ENCODE measurements at regions not wholly inside any gene's neighbourhood (a gene's known extent, or its start where the extent isn't known, plus 50 kb on each side); places are given as distances from the start of the nearest gene placed in this dataset.

GRCh38 chr13:31970231-31970930 is 61.2 kb upstream of the FRY start:
- Histone ChIP-seq H3K4me3 (no peak overlapping the region), H3K4me1 (ENCODE audit: insufficient read depth) (no peaks in the 10 kb centered on the region), H3K27ac (ENCODE audit: low read depth) (no peak overlapping the region), H3K79me2 (replicated peaks; ENCODE audit: insufficient read depth) (no peaks in the 10 kb centered on the region), H2AFZ (no peak overlapping the region), H3K9me2 (ENCODE audit: insufficient read depth) (no peaks in the 10 kb centered on the region; the same call in 1 of the 2 replicates), H3K27me3 (ENCODE audit: insufficient read depth) (no peaks in the 10 kb centered on the region), H3K4me2 (no peak overlapping the region), H3K36me3 (ENCODE audit: insufficient read depth) (no peaks in the 10 kb centered on the region), H4K20me1 (replicated peaks; ENCODE audit: insufficient read depth) (no peaks in the 10 kb centered on the region), H3F3A (replicated peaks; ENCODE audit: low read depth) (no peaks in the 10 kb centered on the region)
- no peak for TF ChIP-seq STAT1 (IDR thresholded peaks at IDR 0.05; ENCODE audit: unreplicated experiment)
- no peak for TF ChIP-seq CTCF (conservative IDR thresholded peaks at IDR 0.05; ENCODE audit: low read depth in 2 of 2)
- TF ChIP-seq ZNF331 (CRISPR knock-in tag; IDR thresholded peaks at IDR 0.05; ENCODE audit: low read depth) = no peak
- TF ChIP-seq CREB1 (CRISPR knock-in tag; IDR thresholded peaks at IDR 0.05; ENCODE audit: low read depth) = no peak
- TF ChIP-seq REST (IDR thresholded peaks at IDR 0.05; ENCODE audit: unreplicated experiment) = no peak
- TF ChIP-seq NANOG (IDR thresholded peaks at IDR 0.05; ENCODE audit: borderline replicate concordance) = no peak
- no peak for TF ChIP-seq EZH2 (IDR thresholded peaks at IDR 0.05; ENCODE audit: low read depth, unreplicated experiment)
- no peak for TF ChIP-seq POLR2AphosphoS5 (IDR thresholded peaks at IDR 0.05; ENCODE audit: low read depth)
- no peak for TF ChIP-seq EZH2phosphoT487 (IDR thresholded peaks at IDR 0.05; ENCODE audit: unreplicated experiment)
- TF ChIP-seq JUNB (IDR thresholded peaks at IDR 0.05; ENCODE audit: unreplicated experiment) = no peak
- no peak for TF ChIP-seq ETS1 (IDR thresholded peaks at IDR 0.05)
- no peak for TF ChIP-seq ZNF462 (CRISPR knock-in tag; IDR thresholded peaks at IDR 0.05)
- no peak for TF ChIP-seq ZNF114 (CRISPR knock-in tag; IDR thresholded peaks at IDR 0.05)
- Mint-ChIP-seq H3K9me3 (peaks cover 5% of the 10 kb centered on the region; the same call in 2 of the 3 replicates), H3K36me3 (ENCODE audit: low read depth) (0 out of 3 replicates have a peak, but pooled peaks cover 2% of the 10 kb centered on the region), H3K4me3 (no peak overlapping the region), H3K4me1 (peaks cover 5% of the 10 kb centered on the region; the same call in 2 of the 3 replicates), H3K27ac (no peak overlapping the region), H3K27me3 (ENCODE audit: insufficient read depth, low read depth, poor library complexity) (peaks cover 2% of the 10 kb centered on the region)
- ATAC-seq (no peak), DNase-seq (ENCODE audit: low spot score) (no peak)

Measured in GM23338 (cell line).